PC-3 (cell line): ENCODE measurements at regions not wholly inside any gene's neighbourhood (a gene's known extent, or its start where the extent isn't known, plus 50 kb on each side); places are given as distances from the start of the nearest gene placed in this dataset.
"Not testable (repeated sequence)": the region's sequence is repeated elsewhere in the genome, so short reads cannot be mapped to it uniquely, and the experiment has no call there.

Experiments
- EZH2 ChIP-seq: fragments of 300-600 bp; sonication (generic); IDR thresholded peaks from one replicate; pipeline ENCODE4 v1.6.1; 2017; ENCODE audit warnings: antibody characterized with exemption, mild to moderate bottlenecking, low read length; ENCODE audit not compliant: unreplicated experiment
- EZH2phosphoT487 ChIP-seq: fragments of 300-600 bp; sonication (generic); IDR thresholded peaks from 2 replicates; pipeline ENCODE4 v1.6.1; 2018; ENCODE audit warnings: mild to moderate bottlenecking, antibody characterized with exemption, low read length, borderline replicate concordance
- TF ChIP-seq, protein P1 (sequence below): fragments of 300-600 bp; sonication (generic); conservative IDR thresholded peaks from 2 replicates; pipeline ENCODE4 v1.5.1; 2017; ENCODE audit warnings: antibody characterized with exemption, low read depth, mild to moderate bottlenecking, low read length

- TF ChIP-seq, protein P1, sequence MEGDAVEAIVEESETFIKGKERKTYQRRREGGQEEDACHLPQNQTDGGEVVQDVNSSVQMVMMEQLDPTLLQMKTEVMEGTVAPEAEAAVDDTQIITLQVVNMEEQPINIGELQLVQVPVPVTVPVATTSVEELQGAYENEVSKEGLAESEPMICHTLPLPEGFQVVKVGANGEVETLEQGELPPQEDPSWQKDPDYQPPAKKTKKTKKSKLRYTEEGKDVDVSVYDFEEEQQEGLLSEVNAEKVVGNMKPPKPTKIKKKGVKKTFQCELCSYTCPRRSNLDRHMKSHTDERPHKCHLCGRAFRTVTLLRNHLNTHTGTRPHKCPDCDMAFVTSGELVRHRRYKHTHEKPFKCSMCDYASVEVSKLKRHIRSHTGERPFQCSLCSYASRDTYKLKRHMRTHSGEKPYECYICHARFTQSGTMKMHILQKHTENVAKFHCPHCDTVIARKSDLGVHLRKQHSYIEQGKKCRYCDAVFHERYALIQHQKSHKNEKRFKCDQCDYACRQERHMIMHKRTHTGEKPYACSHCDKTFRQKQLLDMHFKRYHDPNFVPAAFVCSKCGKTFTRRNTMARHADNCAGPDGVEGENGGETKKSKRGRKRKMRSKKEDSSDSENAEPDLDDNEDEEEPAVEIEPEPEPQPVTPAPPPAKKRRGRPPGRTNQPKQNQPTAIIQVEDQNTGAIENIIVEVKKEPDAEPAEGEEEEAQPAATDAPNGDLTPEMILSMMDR, result not testable (repeated sequence)
- not testable (repeated sequence) for TF ChIP-seq EZH2, EZH2phosphoT487
Measured at GRCh38 chr3:20615982-20616381, 430.0 kb upstream of the SGO1 start.
